ENCODE measurements at regions not wholly inside any gene's neighbourhood (a gene's known extent, or its start where the extent isn't known, plus 50 kb on each side); places are given as distances from the start of the nearest gene placed in this dataset.

- Histone ChIP-seq H3K18ac (ENCODE audit: low read length) (no peak overlapping the region), H3K4me1 (ENCODE audit: control insufficient read depth in 1 of 2, insufficient read depth in 2 of 2, low read length in 2 of 2) (peaks cover 0 to 6% of the 10 kb centered on the region in 2 experiments), H3K79me2 (ENCODE audit: control insufficient read depth, insufficient read depth, low read length, poor library complexity) (no peaks in the 10 kb centered on the region), H4K91ac (ENCODE audit: low read depth, low read length) (no peak overlapping the region), H3K27me3 (ENCODE audit: insufficient read depth, low read length) (no peaks in the 10 kb centered on the region), H3K23ac (ENCODE audit: low read length) (no peak overlapping the region), H4K12ac (ENCODE audit: low read depth, low read length) (no peak overlapping the region), H3K36me3 (ENCODE audit: control insufficient read depth in 1 of 2, insufficient read depth in 2 of 2, low read length in 2 of 2) (no peaks in the 10 kb centered on the region), H3K27ac (ENCODE audit: low read depth, low read length) (no peak overlapping the region), H2BK5ac (ENCODE audit: low read depth, low read length, poor library complexity) (no peak overlapping the region), H3K9me3 (ENCODE audit: insufficient read depth, low read depth, low read length) (no peaks in the 10 kb centered on the region), H4K8ac (ENCODE audit: low read depth, low read length) (no peak overlapping the region), H3K14ac (ENCODE audit: low read length) (no peak overlapping the region), H2BK12ac (ENCODE audit: low read length) (no peak overlapping the region), H2BK120ac (ENCODE audit: insufficient read depth, low read length, poor library complexity) (no peak overlapping the region), H2AFZ (ENCODE audit: insufficient read depth, low read length, poor library complexity) (no peak overlapping the region), H3K4me3 (ENCODE audit: low read depth, low read length) (no peak overlapping the region), H3K79me1 (ENCODE audit: low read length) (peaks cover 10% of the 10 kb centered on the region), H3K4me2 (ENCODE audit: low read length) (no peak overlapping the region), H3K4ac (ENCODE audit: low read depth, low read length) (no peak overlapping the region), H3K9ac (ENCODE audit: low read length) (no peak overlapping the region), H2AK5ac (ENCODE audit: low read length) (no peak overlapping the region)
- DNase-seq = no peak
- WGBS (ENCODE audit: extremely low coverage, insufficient coverage, insufficient read length) = no CpG with 5 or more reads among the region's 4 CpGs
Observed at GRCh38 chr13:76715075-76715474, 171.1 kb downstream of the KCTD12 start.

GRCh38 chr13:76713280-76713679 lies 172.9 kb downstream of the KCTD12 start:
- H3K36me3 ChIP-seq (ENCODE audit: control insufficient read depth in 1 of 2, insufficient read depth in 2 of 2, low read length in 2 of 2) = no peaks in the 10 kb centered on the region
- H2AK5ac ChIP-seq (ENCODE audit: low read length) = peak overlapping the region; percentile 80
- H3K9me3 ChIP-seq (ENCODE audit: insufficient read depth, low read depth, low read length) = no peaks in the 10 kb centered on the region
- no peak overlapping the region for H3K23ac ChIP-seq (ENCODE audit: low read length)
- peak overlapping the region; percentile 74 for H2BK12ac ChIP-seq (ENCODE audit: low read length)
- no peak overlapping the region for H3K4ac ChIP-seq (ENCODE audit: low read depth, low read length)
- H3K79me2 ChIP-seq (ENCODE audit: control insufficient read depth, insufficient read depth, low read length, poor library complexity) = no peaks in the 10 kb centered on the region
- no peak overlapping the region for H3K4me2 ChIP-seq (ENCODE audit: low read length)
- no peak overlapping the region for H3K14ac ChIP-seq (ENCODE audit: low read length)
- H3K27me3 ChIP-seq (ENCODE audit: insufficient read depth, low read length) = no peaks in the 10 kb centered on the region
- no peak overlapping the region for H2BK5ac ChIP-seq (ENCODE audit: low read depth, low read length, poor library complexity)
- H3K18ac ChIP-seq (ENCODE audit: low read length) = no peak overlapping the region
- peak overlapping the region; percentile 34 for H4K91ac ChIP-seq (ENCODE audit: low read depth, low read length)
- no peak overlapping the region for H4K8ac ChIP-seq (ENCODE audit: low read depth, low read length)
- H3K9ac ChIP-seq (ENCODE audit: low read length) = no peak overlapping the region
- H2AFZ ChIP-seq (ENCODE audit: insufficient read depth, low read length, poor library complexity) = no peak overlapping the region
- no peak overlapping the region for H3K4me3 ChIP-seq (ENCODE audit: low read depth, low read length)
- no peak overlapping the region for H2BK120ac ChIP-seq (ENCODE audit: insufficient read depth, low read length, poor library complexity)
- peaks cover 0 to 3% of the 10 kb centered on the region in 2 experiments for H3K4me1 ChIP-seq (ENCODE audit: control insufficient read depth in 1 of 2, insufficient read depth in 2 of 2, low read length in 2 of 2)
- no peak overlapping the region for H4K12ac ChIP-seq (ENCODE audit: low read depth, low read length)
- H3K27ac ChIP-seq (ENCODE audit: low read depth, low read length) = no peak overlapping the region
- WGBS (ENCODE audit: extremely low coverage, insufficient coverage, insufficient read length) = no CpG with 5 or more reads among the region's 1 CpG
- H3K79me1 ChIP-seq (ENCODE audit: low read length) = peaks cover 3% of the 10 kb centered on the region
- no peak for DNase-seq

GRCh38 chr13:76711550-76712182 lies 174.5 kb downstream of the KCTD12 start:
- Histone ChIP-seq H3K9ac (ENCODE audit: low read length) (no peak overlapping the region), H4K91ac (ENCODE audit: low read depth, low read length) (no peak overlapping the region), H3K79me2 (ENCODE audit: control insufficient read depth, insufficient read depth, low read length, poor library complexity) (no peaks in the 10 kb centered on the region), H2BK120ac (ENCODE audit: insufficient read depth, low read length, poor library complexity) (no peak overlapping the region), H3K36me3 (ENCODE audit: control insufficient read depth in 1 of 2, insufficient read depth in 2 of 2, low read length in 2 of 2) (no peaks in the 10 kb centered on the region), H4K12ac (ENCODE audit: low read depth, low read length) (no peak overlapping the region), H3K18ac (ENCODE audit: low read length) (no peak overlapping the region), H2AK5ac (ENCODE audit: low read length) (no peak overlapping the region), H4K8ac (ENCODE audit: low read depth, low read length) (no peak overlapping the region), H2AFZ (ENCODE audit: insufficient read depth, low read length, poor library complexity) (no peak overlapping the region), H3K4me2 (ENCODE audit: low read length) (no peak overlapping the region), H3K23ac (ENCODE audit: low read length) (no peak overlapping the region), H3K27ac (ENCODE audit: low read depth, low read length) (no peak overlapping the region), H3K4me3 (ENCODE audit: low read depth, low read length) (no peak overlapping the region), H2BK5ac (ENCODE audit: low read depth, low read length, poor library complexity) (no peak overlapping the region), H3K27me3 (ENCODE audit: insufficient read depth, low read length) (no peaks in the 10 kb centered on the region), H3K4ac (ENCODE audit: low read depth, low read length) (no peak overlapping the region), H2BK12ac (ENCODE audit: low read length) (no peak overlapping the region), H3K14ac (ENCODE audit: low read length) (no peak overlapping the region), H3K4me1 (ENCODE audit: control insufficient read depth in 1 of 2, insufficient read depth in 2 of 2, low read length in 2 of 2) (peaks cover 0 to 6% of the 10 kb centered on the region in 2 experiments), H3K79me1 (ENCODE audit: low read length) (peaks cover 3% of the 10 kb centered on the region), H3K9me3 (ENCODE audit: insufficient read depth, low read depth, low read length) (no peaks in the 10 kb centered on the region)
- no CpG with 5 or more reads among the region's 3 CpGs for WGBS (ENCODE audit: extremely low coverage, insufficient coverage, insufficient read length)
- peak; percentile 62 to 88 for DNase-seq

GRCh38 chr13:76709851-76710250 lies 176.4 kb downstream of the KCTD12 start:
- no peak overlapping the region for H3K18ac ChIP-seq (ENCODE audit: low read length)
- no peak overlapping the region for H2BK12ac ChIP-seq (ENCODE audit: low read length)
- WGBS (ENCODE audit: extremely low coverage, insufficient coverage, insufficient read length) = no CpG with 5 or more reads among the region's 1 CpG
- no peak overlapping the region for H2BK120ac ChIP-seq (ENCODE audit: insufficient read depth, low read length, poor library complexity)
- no peaks in the 10 kb centered on the region for H3K36me3 ChIP-seq (ENCODE audit: control insufficient read depth in 1 of 2, insufficient read depth in 2 of 2, low read length in 2 of 2)
- peaks cover 0 to 6% of the 10 kb centered on the region in 2 experiments for H3K4me1 ChIP-seq (ENCODE audit: control insufficient read depth in 1 of 2, insufficient read depth in 2 of 2, low read length in 2 of 2)
- peaks cover 1% of the 10 kb centered on the region for H3K79me1 ChIP-seq (ENCODE audit: low read length)
- no peak overlapping the region for H2BK5ac ChIP-seq (ENCODE audit: low read depth, low read length, poor library complexity)
- no peak overlapping the region for H4K8ac ChIP-seq (ENCODE audit: low read depth, low read length)
- no peak overlapping the region for H3K9ac ChIP-seq (ENCODE audit: low read length)
- H2AK5ac ChIP-seq (ENCODE audit: low read length) = no peak overlapping the region
- H4K91ac ChIP-seq (ENCODE audit: low read depth, low read length) = no peak overlapping the region
- no peak overlapping the region for H3K4ac ChIP-seq (ENCODE audit: low read depth, low read length)
- no peak overlapping the region for H3K27ac ChIP-seq (ENCODE audit: low read depth, low read length)
- H3K27me3 ChIP-seq (ENCODE audit: insufficient read depth, low read length) = no peaks in the 10 kb centered on the region
- H3K4me2 ChIP-seq (ENCODE audit: low read length) = no peak overlapping the region
- H3K4me3 ChIP-seq (ENCODE audit: low read depth, low read length) = no peak overlapping the region
- no peak overlapping the region for H3K14ac ChIP-seq (ENCODE audit: low read length)
- no peak overlapping the region for H3K23ac ChIP-seq (ENCODE audit: low read length)
- no peak overlapping the region for H2AFZ ChIP-seq (ENCODE audit: insufficient read depth, low read length, poor library complexity)
- H4K12ac ChIP-seq (ENCODE audit: low read depth, low read length) = no peak overlapping the region
- no peak for DNase-seq
- no peaks in the 10 kb centered on the region for H3K9me3 ChIP-seq (ENCODE audit: insufficient read depth, low read depth, low read length)
- no peaks in the 10 kb centered on the region for H3K79me2 ChIP-seq (ENCODE audit: control insufficient read depth, insufficient read depth, low read length, poor library complexity)

All from trophoblast cell (in vitro differentiated cells and primary cell).